ENCODE measurements at regions not wholly inside any gene's neighbourhood (a gene's known extent, or its start where the extent isn't known, plus 50 kb on each side); places are given as distances from the start of the nearest gene placed in this dataset.

- Mint-ChIP-seq H3K27me3 (ENCODE audit: insufficient read depth, low read depth, poor library complexity) (peaks cover 7% of the 10 kb centered on the region), H3K4me3 (no peak overlapping the region), H3K36me3 (ENCODE audit: low read depth) (no peaks in the 10 kb centered on the region), H3K27ac (no peak overlapping the region), H3K4me1 (peaks cover 3% of the 10 kb centered on the region; the same call in 2 of the 3 replicates), H3K9me3 (peaks cover 2% of the 10 kb centered on the region; the same call in 2 of the 3 replicates)
- no peaks in the 10 kb centered on the region for H3K27me3 ChIP-seq (ENCODE audit: insufficient read depth)
- TF ChIP-seq CREB1 (CRISPR knock-in tag; IDR thresholded peaks at IDR 0.05; ENCODE audit: low read depth) (no peak), ZNF114 (CRISPR knock-in tag; IDR thresholded peaks at IDR 0.05) (no peak), ZNF331 (CRISPR knock-in tag; IDR thresholded peaks at IDR 0.05; ENCODE audit: low read depth) (no peak), POLR2AphosphoS5 (IDR thresholded peaks at IDR 0.05; ENCODE audit: low read depth) (no peak), CTCF (conservative IDR thresholded peaks at IDR 0.05; ENCODE audit: low read depth in 2 of 2) (no peak), REST (IDR thresholded peaks at IDR 0.05; ENCODE audit: unreplicated experiment) (no peak)
- H3K27ac ChIP-seq (ENCODE audit: low read depth) = no peak overlapping the region
- H3K4me2 ChIP-seq = no peak overlapping the region
- no peaks in the 10 kb centered on the region for H3K9me2 ChIP-seq (ENCODE audit: insufficient read depth)
- ATAC-seq (peak; percentile 46; the same call in 2 of the 3 replicates), DNase-seq (ENCODE audit: low spot score) (no peak)
- H3K36me3 ChIP-seq (ENCODE audit: insufficient read depth) = no peaks in the 10 kb centered on the region; the same call in 1 of the 2 replicates
- H2AFZ ChIP-seq = peak overlapping the region; percentile 11; the same call in 1 of the 2 replicates
- H3K4me3 ChIP-seq = no peak overlapping the region
- H3F3A ChIP-seq (replicated peaks; ENCODE audit: low read depth) = no peaks in the 10 kb centered on the region
- no peaks in the 10 kb centered on the region for H4K20me1 ChIP-seq (replicated peaks; ENCODE audit: insufficient read depth)
- H3K4me1 ChIP-seq (ENCODE audit: insufficient read depth) = no peaks in the 10 kb centered on the region
- H3K79me2 ChIP-seq (replicated peaks; ENCODE audit: insufficient read depth) = no peaks in the 10 kb centered on the region
Observed at GRCh38 chr5:3155046-3155445, 403.6 kb upstream of the IRX2 start.

GRCh38 chr5:3153906-3154305, 402.4 kb upstream of the IRX2 start:
- H3K4me1 ChIP-seq (ENCODE audit: insufficient read depth) = no peaks in the 10 kb centered on the region
- no peak overlapping the region for H3K4me2 ChIP-seq
- no peaks in the 10 kb centered on the region for H3K79me2 ChIP-seq (replicated peaks; ENCODE audit: insufficient read depth)
- H3K4me3 ChIP-seq = no peak overlapping the region
- TF ChIP-seq POLR2AphosphoS5 (IDR thresholded peaks at IDR 0.05; ENCODE audit: low read depth) (no peak), JUNB (IDR thresholded peaks at IDR 0.05; ENCODE audit: unreplicated experiment) (no peak), CREB1 (CRISPR knock-in tag; IDR thresholded peaks at IDR 0.05; ENCODE audit: low read depth) (no peak), STAT1 (IDR thresholded peaks at IDR 0.05; ENCODE audit: unreplicated experiment) (no peak), ZNF331 (CRISPR knock-in tag; IDR thresholded peaks at IDR 0.05; ENCODE audit: low read depth) (no peak), ZNF462 (CRISPR knock-in tag; IDR thresholded peaks at IDR 0.05) (no peak), EZH2 (IDR thresholded peaks at IDR 0.05; ENCODE audit: low read depth, unreplicated experiment) (no peak)
- DNase-seq (ENCODE audit: low spot score) = no peak
- Mint-ChIP-seq H3K4me1 (peaks cover 3% of the 10 kb centered on the region; the same call in 2 of the 3 replicates), H3K4me3 (no peak overlapping the region), H3K27ac (no peak overlapping the region), H3K9me3 (peaks cover 2% of the 10 kb centered on the region; the same call in 2 of the 3 replicates), H3K27me3 (ENCODE audit: insufficient read depth, low read depth, poor library complexity) (peaks cover 8% of the 10 kb centered on the region), H3K36me3 (ENCODE audit: low read depth) (no peaks in the 10 kb centered on the region; the same call in 2 of the 3 replicates)
- H2AFZ ChIP-seq = no peak overlapping the region
- H3K27ac ChIP-seq (ENCODE audit: low read depth) = no peak overlapping the region
- ATAC-seq = no peak
- no peaks in the 10 kb centered on the region; the same call in 1 of the 2 replicates for H3K36me3 ChIP-seq (ENCODE audit: insufficient read depth)
- no peaks in the 10 kb centered on the region for H4K20me1 ChIP-seq (replicated peaks; ENCODE audit: insufficient read depth)
- H3F3A ChIP-seq (replicated peaks; ENCODE audit: low read depth) = no peaks in the 10 kb centered on the region
- H3K27me3 ChIP-seq (ENCODE audit: insufficient read depth) = no peaks in the 10 kb centered on the region
- H3K9me2 ChIP-seq (ENCODE audit: insufficient read depth) = no peaks in the 10 kb centered on the region
